GM23338 (cell line): ENCODE measurements at regions not wholly inside any gene's neighbourhood (a gene's known extent, or its start where the extent isn't known, plus 50 kb on each side); places are given as distances from the start of the nearest gene placed in this dataset.

Experiments used
- ATAC-seq: fragments of 200-7000 bp; cut with Tn5 transposase; 3 replicates; pipeline ENCODE4 v1.9.1; 2020
- DNase-seq: peaks from one replicate; pipeline ENCODE4 v3.0.0-alpha.2; 2015; ENCODE audit warnings: low spot score
- H2AFZ ChIP-seq: fragments of 200-600 bp; sonication (generic); 2 replicates; pipeline ENCODE4 v1.8.0; 2016; ENCODE audit warnings: antibody characterized with exemption, mild to moderate bottlenecking, moderate library complexity
- H3F3A ChIP-seq: fragments of 200-600 bp; sonication (generic); replicated peaks from 2 replicates; pipeline ENCODE4 v1.8.0; 2017; ENCODE audit warnings: antibody characterized with exemption, mixed run types, low read depth
- H3K27ac ChIP-seq: fragments of 200-600 bp; sonication (generic); 2 replicates; pipeline ENCODE4 v1.6.1; 2016; ENCODE audit warnings: low read depth
- H3K27me3 ChIP-seq: fragments of 200-600 bp; sonication (generic); 2 replicates; pipeline ENCODE4 v1.8.0; 2016; ENCODE audit warnings: mild to moderate bottlenecking, mixed run types, moderate library complexity; ENCODE audit not compliant: insufficient read depth
- H3K36me3 ChIP-seq: fragments of 200-600 bp; sonication (generic); 2 replicates; pipeline ENCODE4 v1.8.0; 2016; ENCODE audit warnings: mild to moderate bottlenecking; ENCODE audit not compliant: insufficient read depth
- H3K4me1 ChIP-seq: fragments of 200-600 bp; sonication (generic); 2 replicates; pipeline ENCODE4 v1.8.0; 2016; ENCODE audit warnings: mild to moderate bottlenecking, moderate library complexity; ENCODE audit not compliant: insufficient read depth
- H3K4me2 ChIP-seq: fragments of 200-600 bp; sonication (generic); 2 replicates; pipeline ENCODE4 v1.7.1; 2017; ENCODE audit warnings: mixed run types
- H3K4me3 ChIP-seq: fragments of 200-600 bp; sonication (generic); 2 replicates; pipeline ENCODE4 v1.6.1; 2016; ENCODE audit warnings: mixed run types
- H3K79me2 ChIP-seq: fragments of 200-600 bp; sonication (generic); replicated peaks from 2 replicates; pipeline ENCODE4 v1.8.0; 2017; ENCODE audit warnings: mild to moderate bottlenecking; ENCODE audit not compliant: insufficient read depth
- H3K9me2 ChIP-seq: fragments of 200-600 bp; sonication (generic); 2 replicates; pipeline ENCODE4 v1.8.0; 2017; ENCODE audit not compliant: insufficient read depth
- H4K20me1 ChIP-seq: fragments of 200-600 bp; sonication (generic); replicated peaks from 2 replicates; pipeline ENCODE4 v1.8.0; 2017; ENCODE audit warnings: mild to moderate bottlenecking; ENCODE audit not compliant: insufficient read depth
- H3K27ac Mint-ChIP-seq: 2 replicates; pipeline ENCODE4 v1.8.0; 2020; ENCODE audit warnings: inconsistent platforms, mild to moderate bottlenecking, moderate library complexity, mixed read lengths
- H3K27me3 Mint-ChIP-seq: 3 replicates; pipeline ENCODE4 v1.8.0; 2022; ENCODE audit warnings: low read depth, mild to moderate bottlenecking, moderate library complexity, mixed read lengths, inconsistent platforms; ENCODE audit not compliant: insufficient read depth, poor library complexity
- H3K36me3 Mint-ChIP-seq: 3 replicates; pipeline ENCODE4 v1.8.0; 2021; ENCODE audit warnings: low read depth, mild to moderate bottlenecking, inconsistent platforms, moderate library complexity, mixed read lengths
- H3K4me1 Mint-ChIP-seq: 3 replicates; pipeline ENCODE4 v1.8.0; 2020; ENCODE audit warnings: mild to moderate bottlenecking, inconsistent platforms, mixed read lengths
- H3K4me3 Mint-ChIP-seq: 3 replicates; pipeline ENCODE4 v1.8.0; 2021; ENCODE audit warnings: moderate library complexity, mild to moderate bottlenecking, inconsistent platforms, mixed read lengths
- H3K9me3 Mint-ChIP-seq: 3 replicates; pipeline ENCODE4 v1.8.0; 2020; ENCODE audit warnings: moderate library complexity, mild to moderate bottlenecking, inconsistent platforms, mixed read lengths
- CREB1 ChIP-seq: fragments of 250-450 bp; sonication (Bioruptor Pico); IDR thresholded peaks from 2 replicates; pipeline ENCODE4 v1.5.0; 2020; ENCODE audit warnings: low read depth, mild to moderate bottlenecking, moderate library complexity
- CTCF ChIP-seq, 2 experiments: fragments of 200-600 bp in 1 of 2; sonication (generic) in 1 of 2; conservative IDR thresholded peaks; 2 replicates each; pipeline versions ENCODE4 v1.5.1 to v1.6.1; 2016 to 2017; ENCODE audit warnings: antibody characterized with exemption in 2 of 2, low read depth in 2 of 2, mild to moderate bottlenecking in 2 of 2, moderate library complexity in 1 of 2
- EZH2 ChIP-seq: fragments of 200-600 bp; sonication (generic); IDR thresholded peaks from one replicate; pipeline ENCODE4 v1.8.0; 2017; ENCODE audit warnings: antibody characterized with exemption, mild to moderate bottlenecking, low read depth; ENCODE audit not compliant: unreplicated experiment
- EZH2phosphoT487 ChIP-seq: fragments of 200-600 bp; sonication (generic); IDR thresholded peaks from one replicate; pipeline ENCODE4 v1.8.1; 2018; ENCODE audit warnings: antibody characterized with exemption; ENCODE audit not compliant: unreplicated experiment
- JUNB ChIP-seq: IDR thresholded peaks from one replicate; pipeline ENCODE4 v1.6.1; 2016; ENCODE audit warnings: antibody characterized with exemption; ENCODE audit not compliant: unreplicated experiment
- NANOG ChIP-seq: IDR thresholded peaks from 2 replicates; pipeline ENCODE4 v1.6.1; 2016; ENCODE audit warnings: antibody characterized with exemption, borderline replicate concordance
- POLR2AphosphoS5 ChIP-seq: IDR thresholded peaks from 2 replicates; pipeline ENCODE4 v1.6.1; 2016; ENCODE audit warnings: antibody characterized with exemption, low read depth
- REST ChIP-seq: IDR thresholded peaks from one replicate; pipeline ENCODE4 v1.6.1; 2018; ENCODE audit warnings: antibody characterized with exemption; ENCODE audit not compliant: unreplicated experiment
- STAT1 ChIP-seq: IDR thresholded peaks from one replicate; pipeline ENCODE4 v1.6.1; 2016; ENCODE audit warnings: antibody characterized with exemption; ENCODE audit not compliant: unreplicated experiment
- ZNF114 ChIP-seq: fragments of 250-450 bp; sonication (Bioruptor Pico); IDR thresholded peaks from 2 replicates; pipeline ENCODE4 v1.5.0; 2020; ENCODE audit warnings: mild to moderate bottlenecking, moderate library complexity
- ZNF331 ChIP-seq: fragments of 250-450 bp; sonication (Bioruptor Pico); IDR thresholded peaks from 2 replicates; pipeline ENCODE4 v1.5.0; 2020; ENCODE audit warnings: low read depth, mild to moderate bottlenecking, moderate library complexity
- TF ChIP-seq, protein P1 (sequence below): fragments of 250-450 bp; sonication (Bioruptor Pico); IDR thresholded peaks from 2 replicates; pipeline ENCODE4 v1.5.0; 2020; ENCODE audit warnings: mild to moderate bottlenecking, moderate library complexity
- TF ChIP-seq, protein P2 (sequence below): IDR thresholded peaks from 2 replicates; pipeline ENCODE4 v1.6.1; 2016; ENCODE audit warnings: antibody characterized with exemption

- Mint-ChIP-seq H3K27ac (no peak overlapping the region), H3K36me3 (no peaks in the 10 kb centered on the region), H3K4me1 (peaks cover 7% of the 10 kb centered on the region), H3K27me3 (peaks cover 3% of the 10 kb centered on the region), H3K9me3 (no peaks in the 10 kb centered on the region; the same call in 2 of the 3 replicates), H3K4me3 (no peak overlapping the region)
- Histone ChIP-seq H3K4me3 (no peak overlapping the region), H3K79me2 (no peaks in the 10 kb centered on the region), H2AFZ (peak overlapping the region; percentile 72; the same call in 1 of the 2 replicates), H3K27ac (no peak overlapping the region), H4K20me1 (no peaks in the 10 kb centered on the region), H3F3A (no peaks in the 10 kb centered on the region), H3K36me3 (no peaks in the 10 kb centered on the region), H3K9me2 (no peaks in the 10 kb centered on the region), H3K4me2 (no peak overlapping the region), H3K27me3 (no peaks in the 10 kb centered on the region), H3K4me1 (no peaks in the 10 kb centered on the region)
- DNase-seq (no peak), ATAC-seq (no peak)
- TF ChIP-seq ZNF331 (CRISPR knock-in tag) (no peak), EZH2 (no peak), EZH2phosphoT487 (no peak), REST (no peak), NANOG (no peak), CREB1 (no peak), ZNF114 (CRISPR knock-in tag) (no peak), POLR2AphosphoS5 (no peak), JUNB (no peak), STAT1 (no peak), CTCF (conservative IDR thresholded peaks at IDR 0.05; ENCODE audit: low read depth in 2 of 2) (no peak)
- TF ChIP-seq, protein P1, sequence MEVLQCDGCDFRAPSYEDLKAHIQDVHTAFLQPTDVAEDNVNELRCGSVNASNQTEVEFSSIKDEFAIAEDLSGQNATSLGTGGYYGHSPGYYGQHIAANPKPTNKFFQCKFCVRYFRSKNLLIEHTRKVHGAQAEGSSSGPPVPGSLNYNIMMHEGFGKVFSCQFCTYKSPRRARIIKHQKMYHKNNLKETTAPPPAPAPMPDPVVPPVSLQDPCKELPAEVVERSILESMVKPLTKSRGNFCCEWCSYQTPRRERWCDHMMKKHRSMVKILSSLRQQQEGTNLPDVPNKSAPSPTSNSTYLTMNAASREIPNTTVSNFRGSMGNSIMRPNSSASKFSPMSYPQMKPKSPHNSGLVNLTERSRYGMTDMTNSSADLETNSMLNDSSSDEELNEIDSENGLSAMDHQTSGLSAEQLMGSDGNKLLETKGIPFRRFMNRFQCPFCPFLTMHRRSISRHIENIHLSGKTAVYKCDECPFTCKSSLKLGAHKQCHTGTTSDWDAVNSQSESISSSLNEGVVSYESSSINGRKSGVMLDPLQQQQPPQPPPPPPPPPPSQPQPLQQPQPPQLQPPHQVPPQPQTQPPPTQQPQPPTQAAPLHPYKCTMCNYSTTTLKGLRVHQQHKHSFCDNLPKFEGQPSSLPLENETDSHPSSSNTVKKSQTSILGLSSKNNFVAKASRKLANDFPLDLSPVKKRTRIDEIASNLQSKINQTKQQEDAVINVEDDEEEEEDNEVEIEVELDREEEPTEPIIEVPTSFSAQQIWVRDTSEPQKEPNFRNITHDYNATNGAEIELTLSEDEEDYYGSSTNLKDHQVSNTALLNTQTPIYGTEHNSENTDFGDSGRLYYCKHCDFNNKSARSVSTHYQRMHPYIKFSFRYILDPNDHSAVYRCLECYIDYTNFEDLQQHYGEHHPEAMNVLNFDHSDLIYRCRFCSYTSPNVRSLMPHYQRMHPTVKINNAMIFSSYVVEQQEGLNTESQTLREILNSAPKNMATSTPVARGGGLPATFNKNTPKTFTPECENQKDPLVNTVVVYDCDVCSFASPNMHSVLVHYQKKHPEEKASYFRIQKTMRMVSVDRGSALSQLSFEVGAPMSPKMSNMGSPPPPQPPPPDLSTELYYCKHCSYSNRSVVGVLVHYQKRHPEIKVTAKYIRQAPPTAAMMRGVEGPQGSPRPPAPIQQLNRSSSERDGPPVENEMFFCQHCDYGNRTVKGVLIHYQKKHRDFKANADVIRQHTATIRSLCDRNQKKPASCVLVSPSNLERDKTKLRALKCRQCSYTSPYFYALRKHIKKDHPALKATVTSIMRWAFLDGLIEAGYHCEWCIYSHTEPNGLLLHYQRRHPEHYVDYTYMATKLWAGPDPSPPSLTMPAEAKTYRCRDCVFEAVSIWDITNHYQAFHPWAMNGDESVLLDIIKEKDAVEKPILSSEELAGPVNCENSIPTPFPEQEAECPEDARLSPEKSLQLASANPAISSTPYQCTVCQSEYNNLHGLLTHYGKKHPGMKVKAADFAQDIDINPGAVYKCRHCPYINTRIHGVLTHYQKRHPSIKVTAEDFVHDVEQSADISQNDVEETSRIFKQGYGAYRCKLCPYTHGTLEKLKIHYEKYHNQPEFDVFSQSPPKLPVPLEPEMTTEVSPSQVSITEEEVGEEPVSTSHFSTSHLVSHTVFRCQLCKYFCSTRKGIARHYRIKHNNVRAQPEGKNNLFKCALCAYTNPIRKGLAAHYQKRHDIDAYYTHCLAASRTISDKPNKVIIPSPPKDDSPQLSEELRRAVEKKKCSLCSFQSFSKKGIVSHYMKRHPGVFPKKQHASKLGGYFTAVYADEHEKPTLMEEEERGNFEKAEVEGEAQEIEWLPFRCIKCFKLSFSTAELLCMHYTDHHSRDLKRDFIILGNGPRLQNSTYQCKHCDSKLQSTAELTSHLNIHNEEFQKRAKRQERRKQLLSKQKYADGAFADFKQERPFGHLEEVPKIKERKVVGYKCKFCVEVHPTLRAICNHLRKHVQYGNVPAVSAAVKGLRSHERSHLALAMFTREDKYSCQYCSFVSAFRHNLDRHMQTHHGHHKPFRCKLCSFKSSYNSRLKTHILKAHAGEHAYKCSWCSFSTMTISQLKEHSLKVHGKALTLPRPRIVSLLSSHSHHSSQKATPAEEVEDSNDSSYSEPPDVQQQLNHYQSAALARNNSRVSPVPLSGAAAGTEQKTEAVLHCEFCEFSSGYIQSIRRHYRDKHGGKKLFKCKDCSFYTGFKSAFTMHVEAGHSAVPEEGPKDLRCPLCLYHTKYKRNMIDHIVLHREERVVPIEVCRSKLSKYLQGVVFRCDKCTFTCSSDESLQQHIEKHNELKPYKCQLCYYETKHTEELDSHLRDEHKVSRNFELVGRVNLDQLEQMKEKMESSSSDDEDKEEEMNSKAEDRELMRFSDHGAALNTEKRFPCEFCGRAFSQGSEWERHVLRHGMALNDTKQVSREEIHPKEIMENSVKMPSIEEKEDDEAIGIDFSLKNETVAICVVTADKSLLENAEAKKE (CRISPR knock-in tag) = no peak
- TF ChIP-seq, protein P2, sequence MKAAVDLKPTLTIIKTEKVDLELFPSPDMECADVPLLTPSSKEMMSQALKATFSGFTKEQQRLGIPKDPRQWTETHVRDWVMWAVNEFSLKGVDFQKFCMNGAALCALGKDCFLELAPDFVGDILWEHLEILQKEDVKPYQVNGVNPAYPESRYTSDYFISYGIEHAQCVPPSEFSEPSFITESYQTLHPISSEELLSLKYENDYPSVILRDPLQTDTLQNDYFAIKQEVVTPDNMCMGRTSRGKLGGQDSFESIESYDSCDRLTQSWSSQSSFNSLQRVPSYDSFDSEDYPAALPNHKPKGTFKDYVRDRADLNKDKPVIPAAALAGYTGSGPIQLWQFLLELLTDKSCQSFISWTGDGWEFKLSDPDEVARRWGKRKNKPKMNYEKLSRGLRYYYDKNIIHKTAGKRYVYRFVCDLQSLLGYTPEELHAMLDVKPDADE = no peak
Measured at GRCh38 chr1:229940684-229941083, 126.4 kb upstream of the GALNT2 start.
